OCI-LY3 (cell line): ENCODE measurements at regions not wholly inside any gene's neighbourhood (a gene's known extent, or its start where the extent isn't known, plus 50 kb on each side); places are given as distances from the start of the nearest gene placed in this dataset.

Source experiments
- H2AFZ ChIP-seq: fragments of 200-600, 300-600 bp; shearing (Covaris generic); 2 replicates; pipeline ENCODE4 v1.6.0; 2014; ENCODE audit warnings: antibody characterized with exemption, low read depth, low read length
- H3K27ac ChIP-seq: fragments of 200-600, 300-600 bp; sonication (generic); 2 replicates; pipeline ENCODE4 v1.5.1; 2014; ENCODE audit warnings: mild to moderate bottlenecking, low read length, moderate library complexity, mixed read lengths
- H3K27me3 ChIP-seq: fragments of 200-600, 300-600 bp; sonication (generic); 2 replicates; pipeline ENCODE4 v1.6.1; 2014; ENCODE audit warnings: low read depth, low read length, mixed read lengths
- H3K36me3 ChIP-seq: fragments of 200-600, 300-600 bp; sonication (generic); replicated peaks from 2 replicates; pipeline ENCODE3; 2014; ENCODE audit warnings: low read depth, low read length, mixed read lengths
- H3K4me1 ChIP-seq: fragments of 300-600, 200-600 bp; sonication (generic); 2 replicates; pipeline ENCODE4 v1.6.1; 2014; ENCODE audit warnings: low read length, mixed read lengths
- H3K4me2 ChIP-seq: fragments of 200-600, 300-600 bp; sonication (generic); 2 replicates; pipeline ENCODE4 v1.6.1; 2014; ENCODE audit warnings: low read length, mixed read lengths
- H3K4me3 ChIP-seq: fragments of 300-600, 200-600 bp; sonication (generic); 2 replicates; pipeline ENCODE4 v1.5.1; 2014; ENCODE audit warnings: antibody characterized with exemption, mild to moderate bottlenecking, low read length, moderate library complexity
- H3K79me2 ChIP-seq: fragments of 300-600, 200-600 bp; shearing (Covaris generic); 2 replicates; pipeline ENCODE4 v1.6.1; 2014; ENCODE audit warnings: mild to moderate bottlenecking, low read length, mixed read lengths
- H3K9ac ChIP-seq: fragments of 300-600, 200-600 bp; shearing (Covaris generic); 2 replicates; pipeline ENCODE4 v1.6.0; 2014; ENCODE audit warnings: mild to moderate bottlenecking, low read length, moderate library complexity
- H3K9me3 ChIP-seq: fragments of 200-600, 300-600 bp; shearing (Covaris generic); 2 replicates; pipeline ENCODE4 v1.6.1; 2014; ENCODE audit warnings: low read length, mixed read lengths; ENCODE audit not compliant: insufficient read depth
- H4K20me1 ChIP-seq: fragments of 200-600, 300-600 bp; sonication (generic); 2 replicates; pipeline ENCODE4 v1.6.1; 2016; ENCODE audit warnings: low read length, mixed read lengths; ENCODE audit not compliant: insufficient read depth
- EZH2phosphoT487 ChIP-seq: fragments of 200-600 bp; shearing (Covaris generic); IDR thresholded peaks from 2 replicates; pipeline ENCODE4 v1.6.1; 2018; ENCODE audit warnings: antibody characterized with exemption, mixed run types, low read depth
- TF ChIP-seq, protein P1 (sequence below): fragments of 200-600, 300-600 bp; sonication (generic); IDR thresholded peaks from 2 replicates; pipeline ENCODE4 v1.5.1; 2014; ENCODE audit warnings: antibody characterized with exemption, low read length, low read depth

DNA sequence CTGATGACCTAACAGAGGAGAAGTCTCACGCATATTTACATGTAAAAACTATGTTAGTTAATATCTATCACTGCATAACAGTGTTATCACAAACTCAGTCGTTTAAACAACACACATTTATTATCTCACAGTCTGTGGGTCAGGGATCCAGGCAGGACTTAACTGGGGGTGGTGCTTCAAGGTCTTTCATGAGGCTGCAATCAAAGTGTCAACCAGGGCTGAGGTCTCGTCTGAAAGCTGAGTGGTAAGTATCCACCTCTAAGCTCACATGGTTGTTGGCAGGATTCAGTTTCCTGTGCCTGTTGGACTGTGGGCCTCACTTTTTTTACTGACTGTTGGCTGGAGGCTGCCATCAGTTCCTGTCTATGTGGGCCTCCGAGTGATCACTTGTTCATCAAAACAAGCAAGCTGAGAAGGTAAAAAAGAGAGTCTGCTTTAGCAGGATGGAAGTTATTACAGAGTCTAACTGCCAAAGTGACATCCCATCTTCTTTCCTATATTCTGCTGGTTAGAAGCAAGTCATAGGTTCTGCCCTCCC, 188.6 kb downstream of the CARTPT start:
- no peaks in the 10 kb centered on the region for H4K20me1 ChIP-seq
- H3K27ac ChIP-seq: no peak overlapping the region
- H3K27me3 ChIP-seq: no peaks in the 10 kb centered on the region
- no peak overlapping the region for H3K4me2 ChIP-seq
- TF ChIP-seq, protein P1, sequence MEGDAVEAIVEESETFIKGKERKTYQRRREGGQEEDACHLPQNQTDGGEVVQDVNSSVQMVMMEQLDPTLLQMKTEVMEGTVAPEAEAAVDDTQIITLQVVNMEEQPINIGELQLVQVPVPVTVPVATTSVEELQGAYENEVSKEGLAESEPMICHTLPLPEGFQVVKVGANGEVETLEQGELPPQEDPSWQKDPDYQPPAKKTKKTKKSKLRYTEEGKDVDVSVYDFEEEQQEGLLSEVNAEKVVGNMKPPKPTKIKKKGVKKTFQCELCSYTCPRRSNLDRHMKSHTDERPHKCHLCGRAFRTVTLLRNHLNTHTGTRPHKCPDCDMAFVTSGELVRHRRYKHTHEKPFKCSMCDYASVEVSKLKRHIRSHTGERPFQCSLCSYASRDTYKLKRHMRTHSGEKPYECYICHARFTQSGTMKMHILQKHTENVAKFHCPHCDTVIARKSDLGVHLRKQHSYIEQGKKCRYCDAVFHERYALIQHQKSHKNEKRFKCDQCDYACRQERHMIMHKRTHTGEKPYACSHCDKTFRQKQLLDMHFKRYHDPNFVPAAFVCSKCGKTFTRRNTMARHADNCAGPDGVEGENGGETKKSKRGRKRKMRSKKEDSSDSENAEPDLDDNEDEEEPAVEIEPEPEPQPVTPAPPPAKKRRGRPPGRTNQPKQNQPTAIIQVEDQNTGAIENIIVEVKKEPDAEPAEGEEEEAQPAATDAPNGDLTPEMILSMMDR: no peak
- TF ChIP-seq EZH2phosphoT487: no peak
- H3K9me3 ChIP-seq: no peaks in the 10 kb centered on the region
- no peaks in the 10 kb centered on the region for H3K36me3 ChIP-seq
- H3K9ac ChIP-seq: no peak overlapping the region
- H3K4me1 ChIP-seq: no peaks in the 10 kb centered on the region
- no peaks in the 10 kb centered on the region for H3K79me2 ChIP-seq
- no peak overlapping the region for H3K4me3 ChIP-seq
- H2AFZ ChIP-seq: no peak overlapping the region

DNA sequence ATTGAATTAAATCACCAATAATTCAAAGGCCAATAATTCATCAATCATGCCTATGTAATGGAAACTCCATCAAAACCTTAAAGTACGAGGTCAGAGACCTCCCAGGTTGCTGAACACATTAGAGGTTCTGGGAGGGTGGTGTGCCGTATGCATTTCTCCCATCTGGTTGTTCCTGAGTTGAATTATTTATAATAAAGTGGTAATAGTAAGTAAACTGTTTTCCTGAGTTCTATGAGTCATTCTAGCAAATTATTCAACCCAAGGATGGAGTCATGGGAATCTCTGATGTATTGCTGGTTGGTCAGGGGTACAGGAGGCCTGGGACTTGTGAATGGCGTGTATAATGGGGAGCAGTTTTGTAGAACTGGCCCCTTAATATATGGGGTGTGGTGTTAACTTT, 191.7 kb downstream of the CARTPT start:
- Histone ChIP-seq H3K4me1 (no peaks in the 10 kb centered on the region), H3K9me3 (no peaks in the 10 kb centered on the region), H3K4me2 (no peak overlapping the region), H3K27me3 (no peaks in the 10 kb centered on the region), H3K27ac (no peak overlapping the region), H3K79me2 (no peaks in the 10 kb centered on the region), H4K20me1 (no peaks in the 10 kb centered on the region), H3K9ac (no peak overlapping the region), H2AFZ (no peak overlapping the region), H3K36me3 (no peaks in the 10 kb centered on the region), H3K4me3 (no peak overlapping the region)
- TF ChIP-seq, protein P1: no peak
- no peak for TF ChIP-seq EZH2phosphoT487

DNA sequence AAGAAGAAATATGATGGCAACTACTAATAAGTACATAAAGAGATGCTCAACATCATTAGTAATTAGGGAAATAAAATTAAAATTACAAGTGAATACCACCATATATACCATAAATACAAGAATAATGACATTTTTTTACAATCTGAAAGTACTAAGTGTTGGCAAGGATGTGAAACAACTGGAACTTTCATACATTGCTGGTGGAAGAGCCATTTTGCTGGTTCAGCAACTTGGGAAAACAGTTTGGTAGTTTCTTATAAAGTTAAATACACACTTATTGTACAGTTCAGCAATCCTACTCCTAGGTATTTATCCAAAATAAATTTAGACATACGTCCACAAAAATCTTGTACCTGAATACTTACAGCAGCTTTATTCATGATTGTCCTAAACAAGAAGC, 192.9 kb downstream of the CARTPT start:
- H2AFZ ChIP-seq: no peak overlapping the region
- no peaks in the 10 kb centered on the region for H3K36me3 ChIP-seq
- H3K27ac ChIP-seq: no peak overlapping the region
- H3K9ac ChIP-seq: no peak overlapping the region
- H3K4me3 ChIP-seq: no peak overlapping the region
- H3K9me3 ChIP-seq: no peaks in the 10 kb centered on the region
- no peaks in the 10 kb centered on the region for H3K79me2 ChIP-seq
- H3K27me3 ChIP-seq: no peaks in the 10 kb centered on the region
- no peak overlapping the region for H3K4me2 ChIP-seq
- no peaks in the 10 kb centered on the region for H4K20me1 ChIP-seq
- no peaks in the 10 kb centered on the region for H3K4me1 ChIP-seq
- no peak for TF ChIP-seq EZH2phosphoT487
- TF ChIP-seq, protein P1: no peak

DNA sequence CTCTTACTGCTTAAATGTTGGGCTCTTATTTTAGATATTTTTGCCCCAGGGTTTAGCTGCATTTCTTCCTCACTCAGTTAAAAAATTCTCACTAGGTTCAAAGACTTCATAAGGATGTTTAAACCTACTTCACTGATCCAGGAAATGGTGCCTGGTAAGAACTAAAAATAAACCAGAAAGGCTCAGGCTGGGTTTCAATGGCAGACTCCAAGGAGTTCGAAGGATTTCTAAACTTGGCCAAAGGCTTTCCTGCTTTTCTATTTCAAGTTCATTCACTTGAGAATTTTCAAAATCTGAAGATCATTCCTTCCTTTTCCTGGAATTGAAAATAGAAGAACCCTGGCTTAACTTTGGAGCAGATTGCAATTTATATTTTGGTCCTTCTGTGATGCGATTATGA, 193.0 kb upstream of the MAP1B start:
- TF ChIP-seq, protein P1: no peak
- no peak for TF ChIP-seq EZH2phosphoT487
- H3K27ac ChIP-seq: no peak overlapping the region
- H3K9ac ChIP-seq: no peak overlapping the region
- no peak overlapping the region for H3K4me2 ChIP-seq
- H2AFZ ChIP-seq: no peak overlapping the region
- no peaks in the 10 kb centered on the region for H3K4me1 ChIP-seq
- H4K20me1 ChIP-seq: no peaks in the 10 kb centered on the region
- H3K36me3 ChIP-seq: no peaks in the 10 kb centered on the region
- no peaks in the 10 kb centered on the region for H3K27me3 ChIP-seq
- H3K9me3 ChIP-seq: no peaks in the 10 kb centered on the region
- H3K4me3 ChIP-seq: no peak overlapping the region
- no peaks in the 10 kb centered on the region for H3K79me2 ChIP-seq
